Right renal cortex interstitium (tissue), 3 donors: ENCODE measurements at regions not wholly inside any gene's neighbourhood (a gene's known extent, or its start where the extent isn't known, plus 50 kb on each side); places are given as distances from the start of the nearest gene placed in this dataset.

Experiments used
- DNase-seq, 3 donors: peaks; one replicate each; pipeline ENCODE4 v3.0.0-alpha.2; 2013; ENCODE audit warnings: low read depth in 3 of 3, low spot score in 2 of 3

DNA sequence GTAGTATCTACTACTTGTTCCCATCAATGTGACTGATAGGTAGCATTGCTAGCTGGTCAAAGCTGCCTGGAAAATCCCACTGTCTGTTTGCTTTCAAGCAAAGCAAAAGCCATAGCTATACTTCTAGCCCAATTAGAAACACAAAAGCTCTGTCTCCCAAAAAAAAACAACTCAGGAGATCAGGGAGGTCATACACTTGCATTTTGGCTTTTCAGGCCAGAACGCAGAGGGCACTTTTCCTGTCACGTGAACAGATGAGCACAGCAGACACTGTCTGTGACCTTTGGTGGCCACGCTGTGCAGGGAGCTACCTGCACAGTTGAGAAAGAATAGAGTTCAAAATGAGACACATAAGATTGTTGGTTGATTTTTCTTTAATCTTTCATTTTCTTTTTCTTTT is 441.7 kb upstream of the PDZRN3 start:
- no peak for DNase-seq

DNA sequence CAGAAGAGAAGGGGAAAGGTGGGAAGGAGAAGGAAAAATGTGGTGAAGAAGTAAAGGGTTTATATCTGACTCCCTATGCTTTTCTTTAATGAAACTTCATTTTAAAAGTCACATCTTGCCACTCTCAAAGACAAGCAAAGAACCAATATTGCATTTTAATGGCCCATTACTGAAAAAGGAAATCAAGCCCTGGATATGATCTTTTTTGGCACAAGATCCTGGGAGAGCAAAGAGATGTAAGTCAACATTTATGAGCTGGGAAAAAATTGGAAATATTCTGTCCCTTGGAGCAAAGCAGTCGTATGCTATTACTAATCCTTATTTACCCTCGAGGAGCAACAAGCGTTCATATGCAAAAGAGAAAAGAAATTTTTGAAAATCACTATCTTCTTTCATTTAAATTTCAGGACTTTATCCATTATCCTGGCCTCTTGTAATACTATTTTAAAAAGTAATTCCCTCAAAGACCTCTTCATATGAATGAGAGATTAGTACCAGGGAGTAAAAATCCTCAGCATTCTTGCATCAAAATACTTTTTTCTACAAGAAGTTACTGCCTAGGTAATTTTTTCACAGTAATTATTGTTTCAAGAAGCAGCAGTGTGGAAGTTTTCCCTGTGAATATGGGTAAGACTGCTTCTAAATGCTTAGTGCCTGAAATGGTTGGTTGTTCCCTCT is 435.3 kb upstream of the PDZRN3 start:
- DNase-seq = no peak

DNA sequence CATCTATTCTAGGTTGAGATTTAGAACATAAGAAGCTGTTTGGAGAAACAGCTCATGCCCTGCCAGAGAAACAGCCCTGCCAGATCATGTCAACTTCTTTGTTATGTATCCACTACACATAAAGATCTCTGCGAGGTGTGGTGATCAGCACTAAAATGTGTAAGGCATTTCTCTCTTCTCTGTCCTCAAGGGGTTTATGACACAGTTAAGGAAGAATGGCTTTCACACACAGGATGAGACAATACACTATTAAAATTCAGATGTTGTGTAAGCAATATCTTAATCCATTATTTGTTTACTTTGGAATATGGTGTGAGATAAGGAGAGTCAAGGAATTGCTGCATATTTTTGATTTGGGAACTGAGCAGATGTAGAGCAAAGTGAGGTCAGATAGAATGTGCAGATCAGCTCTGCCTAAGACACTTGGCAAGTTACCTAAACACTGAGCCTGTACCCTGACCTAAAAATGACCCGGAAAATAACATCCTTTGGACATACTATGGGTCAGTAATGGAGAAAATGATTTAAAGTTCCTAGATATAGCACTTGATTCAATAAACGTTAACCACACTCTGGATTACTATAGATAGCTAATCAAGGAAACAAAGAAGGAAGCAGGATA is 434.7 kb upstream of the PDZRN3 start:
- no peak for DNase-seq

DNA sequence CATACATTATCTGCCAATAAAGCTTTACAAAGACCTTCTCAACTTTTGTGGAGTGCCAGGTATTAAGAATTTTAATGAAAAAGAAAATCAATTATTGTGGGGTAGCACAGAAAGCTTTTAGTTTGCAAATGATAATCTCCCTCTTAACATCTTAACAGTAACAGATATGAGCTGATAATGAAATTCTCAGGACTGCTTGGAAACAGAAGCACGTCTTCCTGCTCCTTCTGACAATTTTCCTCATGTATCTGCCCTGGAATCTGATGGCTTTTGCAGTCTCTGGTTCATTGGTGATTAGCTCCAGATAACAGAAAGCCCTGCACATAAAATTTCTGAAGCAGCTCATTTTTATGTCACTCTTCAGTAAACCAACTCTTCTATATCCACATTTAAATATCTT is 432.4 kb upstream of the PDZRN3 start:
- no peak for DNase-seq

DNA sequence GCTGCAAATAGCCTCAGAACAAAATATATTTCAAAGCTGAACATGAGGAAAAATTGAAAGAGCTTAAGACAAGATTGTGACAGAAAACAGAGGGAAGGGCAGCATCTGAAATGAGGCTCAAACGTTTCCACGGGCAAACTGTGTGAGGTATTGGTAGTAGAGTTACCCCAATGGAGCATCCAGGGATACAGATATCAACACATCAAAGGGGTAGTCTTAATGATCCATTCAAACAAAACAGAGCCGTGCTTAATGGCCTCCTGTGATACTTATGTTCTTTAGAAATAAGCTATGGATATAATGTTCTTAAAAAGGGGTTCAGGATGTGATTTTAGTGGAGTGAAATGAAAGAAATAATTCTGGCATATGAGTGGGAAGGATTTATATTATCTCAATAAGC is 430.3 kb upstream of the PDZRN3 start:
- no peak for DNase-seq

DNA sequence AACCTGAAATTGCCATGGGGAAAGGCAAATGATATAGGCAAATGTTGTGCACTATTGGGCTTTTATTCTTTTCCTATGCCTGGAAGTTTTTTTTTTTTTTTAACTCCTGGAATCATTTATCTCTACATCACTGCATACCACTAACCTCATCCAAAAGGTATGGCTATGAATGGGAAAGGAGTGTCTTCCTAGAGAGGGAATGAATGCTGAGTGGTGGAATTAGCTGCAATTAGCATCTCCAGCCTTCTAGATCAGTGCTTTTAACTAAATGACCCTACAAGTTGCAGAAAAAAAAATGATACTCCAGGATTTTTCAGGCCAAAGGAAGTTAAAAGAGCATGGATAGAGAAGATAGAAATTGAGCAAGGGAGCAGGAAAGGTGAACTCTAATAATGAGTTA is 429.8 kb upstream of the PDZRN3 start:
- DNase-seq = no peak

DNA sequence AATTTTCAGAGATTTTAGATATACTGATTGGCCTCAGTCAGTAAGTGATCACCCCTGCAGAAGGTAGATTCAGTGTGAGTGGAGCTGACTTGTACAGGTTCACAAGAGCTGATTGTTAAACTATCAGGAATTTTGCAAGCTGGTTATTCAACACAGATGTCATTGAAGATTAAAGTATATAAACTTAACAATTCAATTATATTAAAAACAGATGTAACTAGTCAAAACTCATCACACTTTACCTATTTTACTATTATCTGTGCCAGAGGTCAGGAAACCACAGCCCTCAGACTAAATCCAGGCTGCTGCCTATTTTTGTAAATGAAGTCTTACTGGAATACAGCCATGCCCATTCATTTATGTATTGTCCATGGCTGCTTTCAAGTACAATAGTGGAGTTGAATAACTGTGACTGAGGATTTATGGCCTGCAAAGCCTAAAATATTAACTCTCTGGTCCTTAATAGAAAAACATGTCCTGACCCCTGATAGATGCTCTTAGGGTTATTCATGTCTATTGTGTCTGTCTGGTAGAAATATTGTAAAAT is 429.3 kb upstream of the PDZRN3 start:
- DNase-seq = no peak

DNA sequence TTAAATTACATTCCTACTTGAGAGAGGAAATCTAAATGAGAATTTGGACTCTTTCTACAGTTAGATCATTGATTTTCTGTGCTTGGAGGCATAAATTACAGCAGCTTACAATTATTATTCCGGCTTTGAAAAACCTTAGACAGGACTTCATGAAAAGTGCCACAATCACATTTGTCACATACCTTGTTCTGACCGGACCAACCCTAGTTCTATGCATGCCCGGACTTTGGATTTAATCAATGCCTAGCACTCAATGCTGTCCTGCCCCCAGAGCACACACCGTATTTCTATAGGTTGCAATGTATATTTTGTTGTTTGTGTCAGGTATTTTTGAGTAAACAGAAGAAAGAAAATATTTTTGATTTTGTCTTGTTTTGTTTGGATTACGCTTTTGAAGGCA is 424.7 kb upstream of the PDZRN3 start:
- no peak for DNase-seq

DNA sequence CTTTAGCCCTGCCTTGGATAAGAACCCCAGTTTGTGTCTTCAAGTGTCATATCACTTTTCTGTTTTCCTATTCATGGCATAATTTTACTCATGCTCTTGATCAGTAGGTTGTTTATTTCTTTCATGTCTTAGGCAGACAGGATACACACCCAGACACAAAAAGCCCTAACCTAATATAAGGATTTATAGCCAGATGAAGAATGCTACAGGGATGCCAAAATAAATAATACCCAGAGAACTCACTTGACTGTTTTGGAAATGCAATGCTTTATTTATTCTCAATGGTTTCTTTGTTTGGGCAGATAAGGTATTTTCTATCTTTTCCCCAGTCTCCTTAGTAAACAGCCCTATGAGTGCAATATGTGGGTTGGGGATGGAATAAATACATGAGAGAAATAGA is 424.0 kb upstream of the PDZRN3 start:
- no peak for DNase-seq

DNA sequence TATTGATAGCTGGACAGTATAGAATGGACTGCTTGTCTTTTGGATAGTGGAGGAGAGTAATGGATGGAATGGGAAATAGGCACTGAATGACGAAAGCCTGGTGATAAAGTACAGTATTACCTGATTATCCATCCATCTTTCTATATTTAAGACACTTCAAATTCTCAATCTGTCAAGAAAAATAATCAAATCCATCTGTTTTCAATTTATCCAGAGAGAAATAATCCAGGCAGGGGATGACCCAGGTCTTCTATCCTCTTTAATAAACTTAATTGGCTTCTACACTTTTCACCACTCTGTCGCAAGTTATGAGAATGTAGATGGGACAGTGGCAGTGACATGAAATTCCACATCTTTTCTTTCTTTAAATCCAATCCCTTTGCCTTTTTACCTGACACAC is 420.3 kb upstream of the PDZRN3 start:
- no peak for DNase-seq

DNA sequence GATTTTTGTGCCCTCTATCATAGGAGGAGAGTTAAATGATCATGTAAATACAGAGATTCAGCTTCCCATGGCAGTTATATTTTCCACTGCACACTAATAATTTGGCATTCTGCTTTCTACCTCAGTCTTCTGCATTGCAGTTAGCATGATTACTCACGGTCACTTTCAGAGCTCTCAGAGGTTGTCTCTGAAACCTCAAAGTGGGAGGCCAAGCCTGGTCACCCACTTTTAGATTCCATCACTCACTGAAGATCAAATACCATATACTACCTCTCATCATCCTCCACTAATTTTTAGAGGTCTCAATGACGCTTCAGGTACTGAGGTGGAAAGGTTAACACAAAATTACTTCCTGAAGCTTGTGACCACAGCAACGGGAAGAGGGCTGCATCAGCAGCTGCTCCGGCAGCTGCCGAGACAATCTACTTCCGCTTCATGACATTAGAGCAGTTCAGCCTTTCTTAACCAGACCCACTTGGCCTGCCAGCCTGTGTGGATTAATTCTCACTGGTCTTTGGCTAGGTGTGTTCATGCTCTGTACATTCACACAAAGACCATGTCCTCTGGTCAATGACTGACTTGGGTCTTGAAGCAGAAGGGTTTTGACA is 416.4 kb upstream of the PDZRN3 start:
- no peak for DNase-seq

DNA sequence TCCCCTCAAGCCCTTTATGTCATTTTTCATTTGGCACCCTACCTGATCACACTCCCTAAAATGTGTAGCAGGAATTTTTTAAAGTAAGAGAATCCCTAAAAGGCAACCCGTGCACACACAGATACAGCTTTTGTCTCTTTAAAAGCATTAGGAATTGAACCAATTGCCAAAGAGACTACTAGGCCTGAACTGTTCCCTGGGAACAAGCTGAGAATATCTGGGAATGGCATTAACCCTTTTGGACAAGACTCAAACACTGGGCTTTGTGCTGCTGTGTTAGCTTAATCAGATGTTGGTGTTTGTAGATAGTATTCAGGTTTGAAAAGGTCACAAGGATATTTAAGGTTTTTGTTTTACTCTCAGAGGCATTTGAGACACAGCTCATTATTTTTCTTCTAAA is 414.4 kb upstream of the PDZRN3 start:
- DNase-seq = no peak

DNA sequence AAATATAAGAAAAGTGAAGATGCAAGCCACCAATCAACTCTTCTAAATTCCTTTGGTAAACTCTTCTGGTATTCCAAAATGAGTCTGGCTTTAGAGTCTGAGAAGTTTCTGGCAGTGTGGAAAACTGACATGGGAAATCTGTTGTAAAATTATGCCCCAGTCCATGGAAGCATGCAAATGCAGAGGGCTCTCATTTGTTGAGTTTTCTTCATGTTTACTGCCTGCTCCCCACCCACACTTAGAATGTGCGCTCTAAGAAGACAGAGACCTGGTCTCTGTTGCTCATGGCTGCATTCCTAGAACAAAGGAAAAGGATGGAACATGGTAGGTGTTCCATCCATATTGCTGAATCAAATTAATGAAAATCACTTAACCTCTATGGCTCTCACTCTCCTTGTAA is 411.8 kb upstream of the PDZRN3 start:
- no peak for DNase-seq

DNA sequence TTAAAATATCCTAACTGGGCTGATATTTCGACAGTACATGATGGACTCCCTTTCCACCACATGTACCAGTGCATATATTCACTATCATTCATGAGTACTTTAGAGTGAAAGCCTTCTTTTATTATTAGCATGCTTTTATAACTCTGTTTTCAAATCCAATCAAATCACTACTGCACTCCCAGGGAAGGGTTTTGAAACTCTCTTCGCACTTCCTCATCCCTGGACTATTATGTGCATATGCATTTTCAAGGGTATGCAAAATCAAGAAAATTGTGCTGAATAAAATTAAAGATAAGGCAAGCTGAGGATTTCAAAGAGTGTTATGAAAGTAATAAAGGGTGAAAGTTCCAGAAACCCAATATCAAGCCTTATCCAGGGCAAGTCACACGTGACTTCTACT is 411.4 kb upstream of the PDZRN3 start:
- no peak for DNase-seq

DNA sequence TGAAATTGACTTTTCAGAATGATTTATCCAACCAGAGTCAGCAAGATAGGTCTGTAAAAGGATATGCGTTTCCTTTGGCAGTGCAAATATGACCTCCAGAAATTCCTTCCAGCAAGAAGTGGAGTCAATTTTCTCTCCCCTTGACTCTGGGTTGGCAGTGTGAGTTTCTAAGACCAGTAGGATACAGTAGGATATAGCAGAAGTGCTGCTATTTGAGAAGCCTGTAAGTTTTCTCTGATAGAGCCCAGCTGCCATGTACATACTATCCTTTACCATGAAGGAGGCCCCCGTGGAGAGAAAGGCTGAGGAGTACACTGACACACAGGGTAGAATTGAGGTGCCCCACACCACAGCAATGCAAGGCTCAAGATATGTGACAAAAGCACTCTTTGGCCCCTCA is 409.1 kb upstream of the PDZRN3 start:
- DNase-seq = no peak

DNA sequence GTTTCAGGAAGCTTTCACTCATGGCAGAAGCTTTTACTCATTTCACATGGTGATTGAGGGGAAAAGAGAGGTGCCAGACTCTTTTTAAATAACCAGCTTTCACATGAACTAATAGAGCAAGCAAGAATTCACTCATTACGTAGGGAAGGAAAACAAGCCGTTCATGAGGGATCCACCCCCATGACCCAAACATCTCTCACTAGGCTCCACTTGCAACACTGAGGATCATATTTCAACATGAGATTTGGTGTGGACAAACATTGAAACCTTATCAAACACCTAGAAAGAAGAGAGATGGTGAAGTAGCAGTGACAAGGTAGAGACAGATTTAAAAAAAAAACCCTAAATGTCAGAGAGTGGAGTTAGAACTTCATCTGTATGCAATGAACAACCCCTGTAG is 408.6 kb upstream of the PDZRN3 start:
- DNase-seq = no peak

DNA sequence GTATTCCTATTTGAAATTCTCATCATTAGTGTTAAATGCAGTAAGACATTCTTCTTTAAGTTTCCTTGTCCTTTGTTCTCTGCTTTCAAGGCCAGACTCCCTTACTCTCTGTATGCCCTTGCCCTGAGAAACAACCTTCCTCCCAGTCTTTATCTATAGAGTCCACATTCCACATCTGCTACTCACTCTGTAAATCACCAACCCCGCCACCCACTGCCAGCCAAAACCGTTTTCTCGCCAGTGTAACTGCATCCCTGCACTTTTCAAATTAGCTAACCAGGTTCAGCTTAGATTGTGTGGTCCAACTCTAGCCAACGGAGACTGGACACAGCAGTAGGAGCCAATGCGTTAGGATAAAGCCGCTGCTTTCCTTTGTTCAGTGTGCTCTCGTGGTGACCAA is 402.4 kb upstream of the PDZRN3 start:
- no peak for DNase-seq

DNA sequence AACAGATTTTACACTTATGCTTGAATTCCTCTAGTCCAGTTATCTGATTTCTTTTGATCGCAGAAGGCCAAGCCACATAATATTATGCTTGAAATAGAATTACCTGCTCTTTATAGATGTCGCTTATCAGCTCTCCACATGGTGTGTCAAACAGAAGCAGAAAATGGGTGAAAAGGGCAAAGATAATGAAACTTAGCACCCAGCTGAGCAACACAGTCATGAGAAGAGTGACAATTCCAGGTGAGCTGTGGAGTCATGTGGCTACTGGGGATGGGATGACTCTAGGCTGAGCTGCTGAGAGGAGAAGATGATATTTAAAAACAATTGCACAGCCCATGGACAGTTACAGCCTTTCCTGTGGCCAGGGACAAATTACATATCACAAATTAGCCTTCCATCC is 398.7 kb upstream of the PDZRN3 start:
- no peak for DNase-seq

DNA sequence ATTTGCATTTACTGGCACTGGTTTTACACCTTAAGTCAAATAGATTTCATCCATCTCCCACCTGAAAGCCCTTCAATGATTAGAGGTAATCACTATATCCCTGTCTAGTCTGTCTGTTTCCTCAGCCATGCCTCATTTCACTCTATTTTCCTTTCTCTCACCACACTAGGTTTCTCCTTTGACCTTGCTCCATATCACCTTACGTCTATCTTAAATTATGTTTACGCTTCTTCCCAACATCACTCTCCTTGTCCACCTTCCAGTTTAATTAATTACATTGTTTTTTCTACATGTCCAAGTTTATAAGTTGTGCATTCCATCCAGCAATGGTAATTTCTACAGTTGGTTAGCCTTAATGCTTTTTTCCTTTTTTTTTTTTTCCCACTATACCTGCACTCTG is 396.7 kb upstream of the PDZRN3 start:
- peak in 2 of 3 donors; percentile 25 to 57 for DNase-seq

DNA sequence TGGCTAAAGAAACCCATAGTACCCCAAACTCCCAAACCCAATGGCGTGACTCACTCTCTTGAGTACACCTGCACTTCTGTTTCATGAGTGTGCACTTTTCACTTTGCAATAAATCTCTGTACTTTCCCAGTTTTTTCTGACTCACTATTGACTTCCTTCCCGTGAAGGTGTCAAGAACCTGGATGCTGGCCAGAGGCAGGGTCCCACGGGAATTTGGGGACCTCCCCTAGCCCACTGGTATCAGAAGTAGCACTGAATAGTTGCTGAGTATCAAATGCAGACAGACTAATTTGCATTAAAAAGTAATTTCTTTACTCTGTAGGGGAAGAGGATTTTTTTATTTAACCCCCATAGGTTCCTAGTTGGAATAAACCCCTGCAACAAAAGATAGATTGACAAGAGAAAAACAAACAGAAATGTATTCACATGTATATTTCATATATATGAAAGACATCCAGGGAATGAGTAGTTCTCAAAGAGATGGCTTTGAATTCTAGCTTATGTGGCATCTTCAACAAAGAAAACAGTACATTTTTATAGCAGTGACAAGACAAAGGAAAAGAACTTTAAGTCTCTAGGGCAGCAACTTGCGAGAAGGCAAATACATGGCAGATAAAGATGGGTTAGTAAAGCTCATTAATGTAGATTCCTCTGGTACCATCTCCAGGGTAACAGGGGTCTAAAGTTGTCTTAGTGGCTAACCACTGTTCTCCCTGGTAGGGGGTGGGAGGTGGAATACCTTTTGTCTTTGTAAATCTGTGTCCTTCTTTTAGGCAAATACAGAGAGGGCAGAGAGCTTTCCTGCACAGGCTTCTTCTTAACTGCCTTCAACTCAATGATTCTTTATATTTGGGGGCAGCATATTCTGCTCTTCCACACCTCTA is 385.5 kb upstream of the PDZRN3 start:
- DNase-seq = no peak

DNA sequence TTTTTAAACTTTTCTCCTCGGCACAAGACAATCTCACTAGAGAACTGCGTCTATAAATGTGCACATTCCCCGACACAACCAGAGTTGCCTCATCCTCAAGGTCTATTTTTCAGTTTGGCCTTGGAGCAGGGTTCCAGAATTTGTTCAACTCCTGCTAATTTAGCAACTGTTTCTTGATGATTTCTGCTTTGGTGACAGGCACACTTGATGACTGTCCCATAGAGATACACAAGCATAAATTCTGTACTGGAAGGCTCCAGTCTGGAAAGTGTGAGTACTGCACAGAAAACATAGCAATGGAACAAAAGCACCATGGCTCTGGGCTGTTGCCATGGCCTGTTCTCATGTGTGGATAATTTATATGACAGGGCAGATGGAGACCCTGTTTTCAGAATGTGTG is 379.6 kb upstream of the PDZRN3 start:
- DNase-seq = no peak
